GM19395 (cell line): ENCODE measurements at regions not wholly inside any gene's neighbourhood (a gene's known extent, or its start where the extent isn't known, plus 50 kb on each side); places are given as distances from the start of the nearest gene placed in this dataset.

Experiments used
- ATAC-seq: cut with Tn5 transposase; IDR thresholded peaks from one replicate; pipeline ENCODE4 v1.9.1; 2021; ENCODE audit warnings: mild to moderate bottlenecking, moderate library complexity; ENCODE audit not compliant: unreplicated experiment

- no peak for ATAC-seq
Measured at GRCh38 chr4:117783716-117784115, 250.6 kb upstream of the NDST3 start.

- no peak for ATAC-seq
Measured at GRCh38 chr4:117784266-117784665, 250.0 kb upstream of the NDST3 start.

GRCh38 chr4:117786566-117786965 is 247.7 kb upstream of the NDST3 start:
- no peak for ATAC-seq

- no peak for ATAC-seq
Measured at GRCh38 chr4:117793845-117794480, 240.3 kb upstream of the NDST3 start.

GRCh38 chr4:117796677-117797076 is 237.6 kb upstream of the NDST3 start:
- no peak for ATAC-seq

GRCh38 chr4:117800636-117801035 is 233.7 kb upstream of the NDST3 start:
- no peak for ATAC-seq

GRCh38 chr4:117801756-117802155 is 232.5 kb upstream of the NDST3 start:
- no peak for ATAC-seq

GRCh38 chr4:117811731-117812130 is 222.6 kb upstream of the NDST3 start:
- no peak for ATAC-seq

GRCh38 chr4:117814277-117815246 is 219.7 kb upstream of the NDST3 start:
- ATAC-seq: no peak

GRCh38 chr4:117817301-117817700 is 217.0 kb upstream of the NDST3 start:
- ATAC-seq: no peak

GRCh38 chr4:117821834-117822233 is 212.5 kb upstream of the NDST3 start:
- no peak for ATAC-seq

- ATAC-seq: no peak
Measured at GRCh38 chr4:117823388-117823787, 210.9 kb upstream of the NDST3 start.

GRCh38 chr4:117825600-117825999 is 208.7 kb upstream of the NDST3 start:
- ATAC-seq: no peak

- ATAC-seq: no peak
Measured at GRCh38 chr4:117831060-117831683, 203.1 kb upstream of the NDST3 start.

- no peak for ATAC-seq
Measured at GRCh38 chr4:117835566-117835965, 198.7 kb upstream of the NDST3 start.

GRCh38 chr4:117844594-117844993 is 189.7 kb upstream of the NDST3 start:
- no peak for ATAC-seq

- ATAC-seq: no peak
Measured at GRCh38 chr4:117845270-117845669, 189.0 kb upstream of the NDST3 start.

GRCh38 chr4:117847849-117848248 is 186.4 kb upstream of the NDST3 start:
- ATAC-seq: no peak

- ATAC-seq: no peak
Measured at GRCh38 chr4:117868201-117868600, 166.1 kb upstream of the NDST3 start.

- ATAC-seq: no peak
Measured at GRCh38 chr4:117873779-117874178, 160.5 kb upstream of the NDST3 start.

GRCh38 chr4:117874216-117874615 is 160.1 kb upstream of the NDST3 start:
- ATAC-seq: no peak

- ATAC-seq: no peak
Measured at GRCh38 chr4:117889978-117890377, 144.3 kb upstream of the NDST3 start.
